RWPE2 (cell line): ENCODE measurements at regions not wholly inside any gene's neighbourhood (a gene's known extent, or its start where the extent isn't known, plus 50 kb on each side); places are given as distances from the start of the nearest gene placed in this dataset.

Experiments
- ATAC-seq: fragments of 200-7000 bp; cut with Tn5 transposase; 3 replicates; pipeline ENCODE4 v1.9.1; 2021; ENCODE audit warnings: low read depth
- DNase-seq: peaks from one replicate; pipeline ENCODE4 v3.0.0-alpha.2; 2020; ENCODE audit warnings: low spot score
- H3K27ac ChIP-seq: fragments of 450-650 bp; 2 replicates; pipeline ENCODE4 v1.5.1; 2017; ENCODE audit warnings: mild to moderate bottlenecking; ENCODE audit not compliant: poor library complexity, severe bottlenecking
- H3K27me3 ChIP-seq: fragments of 250-450 bp; sonication (Bioruptor Pico); 2 replicates; pipeline ENCODE4 v1.5.1; 2021; ENCODE audit warnings: mild to moderate bottlenecking, moderate library complexity; ENCODE audit not compliant: insufficient read depth, poor library complexity, severe bottlenecking
- H3K36me3 ChIP-seq: fragments of 250-450 bp; sonication (Bioruptor Pico); 2 replicates; pipeline ENCODE4 v1.5.1; 2020; ENCODE audit warnings: low read depth, mild to moderate bottlenecking, moderate library complexity
- H3K4me1 ChIP-seq: fragments of 250-450 bp; sonication (Bioruptor Pico); 2 replicates; pipeline ENCODE4 v1.5.1; 2021; ENCODE audit warnings: mild to moderate bottlenecking, moderate library complexity; ENCODE audit not compliant: insufficient read depth, poor library complexity, severe bottlenecking
- H3K4me3 ChIP-seq: fragments of 250-450 bp; sonication (Bioruptor Pico); 2 replicates; pipeline ENCODE4 v1.5.1; 2021; ENCODE audit warnings: mild to moderate bottlenecking, moderate library complexity; ENCODE audit not compliant: severe bottlenecking
- H3K9me3 ChIP-seq: fragments of 250-450 bp; sonication (Bioruptor Pico); 2 replicates; pipeline ENCODE4 v1.5.1; 2021; ENCODE audit warnings: mild to moderate bottlenecking, moderate library complexity; ENCODE audit not compliant: severe bottlenecking
- CTCF ChIP-seq: fragments of 450-650 bp; IDR thresholded peaks from one replicate; pipeline ENCODE4 v1.5.1; 2017; ENCODE audit warnings: mild to moderate bottlenecking, moderate library complexity; ENCODE audit not compliant: poor library complexity, severe bottlenecking

GRCh38 chr1:29854700-29855276 is 618.5 kb downstream of the PTPRU start:
- Histone ChIP-seq H3K27ac (no peak overlapping the region), H3K4me3 (no peak overlapping the region), H3K4me1 (no peaks in the 10 kb centered on the region), H3K36me3 (no peaks in the 10 kb centered on the region), H3K9me3 (peaks cover under 1% of the 10 kb centered on the region), H3K27me3 (peaks cover 8% of the 10 kb centered on the region)
- no peak for DNase-seq
- no peak for ATAC-seq
- TF ChIP-seq CTCF = no peak

- H3K27me3 ChIP-seq = peaks cover 8% of the 10 kb centered on the region
- H3K36me3 ChIP-seq = no peaks in the 10 kb centered on the region
- DNase-seq = no peak
- TF ChIP-seq CTCF = no peak
- H3K4me3 ChIP-seq = no peak overlapping the region
- no peaks in the 10 kb centered on the region for H3K4me1 ChIP-seq
- H3K9me3 ChIP-seq = peaks cover 3% of the 10 kb centered on the region
- no peak overlapping the region for H3K27ac ChIP-seq
- ATAC-seq = no peak
Measured at GRCh38 chr1:29853716-29854330, 617.5 kb downstream of the PTPRU start.

DNA sequence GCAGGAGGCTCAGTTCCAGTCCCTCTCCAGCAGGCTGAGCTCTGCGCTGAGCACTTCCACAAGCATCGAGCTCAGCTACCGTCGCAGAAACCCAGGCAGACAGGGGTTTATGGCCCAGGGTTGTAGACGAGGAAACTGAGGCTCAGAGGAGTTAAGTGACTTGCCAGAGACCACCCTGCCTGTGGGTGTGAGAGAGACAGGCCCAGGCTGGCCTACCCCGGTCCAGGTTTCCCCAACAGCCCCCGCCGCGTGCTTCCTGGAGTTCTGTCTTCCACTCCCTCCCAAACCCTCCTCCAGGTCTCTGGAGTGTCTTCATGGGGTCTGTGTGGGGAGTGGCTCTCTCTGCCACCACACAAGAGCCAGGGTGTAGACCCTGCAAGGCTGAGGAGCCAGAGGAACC is 615.9 kb downstream of the PTPRU start:
- Histone ChIP-seq H3K27me3 (peaks cover 8% of the 10 kb centered on the region), H3K36me3 (no peaks in the 10 kb centered on the region), H3K27ac (no peak overlapping the region), H3K4me1 (no peaks in the 10 kb centered on the region), H3K9me3 (peaks cover 3% of the 10 kb centered on the region), H3K4me3 (no peak overlapping the region)
- ATAC-seq = no peak
- no peak for TF ChIP-seq CTCF
- DNase-seq = no peak

GRCh38 chr1:29851691-29852090 is 615.4 kb downstream of the PTPRU start:
- ATAC-seq (no peak), DNase-seq (no peak)
- H3K9me3 ChIP-seq = peaks cover 3% of the 10 kb centered on the region
- no peaks in the 10 kb centered on the region for H3K4me1 ChIP-seq
- H3K36me3 ChIP-seq = no peaks in the 10 kb centered on the region
- no peak overlapping the region for H3K4me3 ChIP-seq
- H3K27ac ChIP-seq = no peak overlapping the region
- H3K27me3 ChIP-seq = peaks cover 8% of the 10 kb centered on the region
- no peak for TF ChIP-seq CTCF

GRCh38 chr1:29849991-29850757 is 613.9 kb downstream of the PTPRU start:
- DNase-seq (no peak), ATAC-seq (no peak)
- H3K36me3 ChIP-seq = no peaks in the 10 kb centered on the region
- H3K4me3 ChIP-seq = no peak overlapping the region
- no peak for TF ChIP-seq CTCF
- H3K9me3 ChIP-seq = peaks cover 3% of the 10 kb centered on the region
- no peaks in the 10 kb centered on the region for H3K4me1 ChIP-seq
- H3K27ac ChIP-seq = no peak overlapping the region
- H3K27me3 ChIP-seq = peaks cover 7% of the 10 kb centered on the region
